Transverse colon (tissue), 4 donors: ENCODE measurements at regions not wholly inside any gene's neighbourhood (a gene's known extent, or its start where the extent isn't known, plus 50 kb on each side); places are given as distances from the start of the nearest gene placed in this dataset.

Source experiments
- EP300 ChIP-seq: sonication (generic); formaldehyde crosslinking; IDR thresholded peaks from one replicate; pipeline ENCODE4 v1.6.1; 2017; ENCODE audit warnings: antibody characterized with exemption, low read depth
- POLR2A ChIP-seq: fragments of 450-650 bp; IDR thresholded peaks from one replicate; pipeline ENCODE4 v1.6.1; 2016; ENCODE audit warnings: antibody characterized with exemption, mild to moderate bottlenecking, moderate library complexity
- POLR2AphosphoS5 ChIP-seq, 3 donors: sonication (generic); formaldehyde crosslinking; IDR thresholded peaks; one replicate each; pipeline ENCODE4 v1.6.1; 2016; ENCODE audit warnings: antibody characterized with exemption in 3 of 3
- TF ChIP-seq, protein P1 (sequence below), 5 experiments: fragments of 200-600 bp in 3 of 5; fragments of 450-650 bp in 2 of 5; sonication (generic) in 3 of 5; IDR thresholded peaks; 1 replicate in 2 of 5; 2 replicates in 3 of 5; pipeline ENCODE4 v1.5.1; 2016 to 2017; ENCODE audit warnings: antibody characterized with exemption in 5 of 5, inconsistent platforms in 3 of 5, mild to moderate bottlenecking in 2 of 5, moderate library complexity in 1 of 5

DNA sequence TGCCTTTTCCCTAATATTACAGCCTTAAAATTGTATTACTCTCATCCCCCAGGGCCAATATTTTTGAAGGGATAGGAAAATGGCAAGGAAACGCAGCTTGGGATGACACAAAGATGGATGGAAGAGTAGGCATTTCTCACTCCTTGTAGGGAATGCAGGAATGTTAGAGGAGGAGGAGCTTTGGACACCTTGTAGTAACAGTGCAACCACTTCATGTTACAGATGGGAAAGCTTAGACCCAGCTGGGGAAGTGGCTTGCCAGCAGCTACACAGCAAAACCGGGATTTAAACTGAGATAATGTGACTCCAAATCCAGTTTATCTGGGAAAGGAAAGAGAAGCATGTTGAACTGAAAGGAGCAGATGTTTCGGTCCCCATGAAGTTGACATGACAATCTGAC is 473.7 kb upstream of the DAB1 start:
- no peak for TF ChIP-seq POLR2AphosphoS5 (IDR thresholded peaks at IDR 0.05)
- TF ChIP-seq, protein P1, sequence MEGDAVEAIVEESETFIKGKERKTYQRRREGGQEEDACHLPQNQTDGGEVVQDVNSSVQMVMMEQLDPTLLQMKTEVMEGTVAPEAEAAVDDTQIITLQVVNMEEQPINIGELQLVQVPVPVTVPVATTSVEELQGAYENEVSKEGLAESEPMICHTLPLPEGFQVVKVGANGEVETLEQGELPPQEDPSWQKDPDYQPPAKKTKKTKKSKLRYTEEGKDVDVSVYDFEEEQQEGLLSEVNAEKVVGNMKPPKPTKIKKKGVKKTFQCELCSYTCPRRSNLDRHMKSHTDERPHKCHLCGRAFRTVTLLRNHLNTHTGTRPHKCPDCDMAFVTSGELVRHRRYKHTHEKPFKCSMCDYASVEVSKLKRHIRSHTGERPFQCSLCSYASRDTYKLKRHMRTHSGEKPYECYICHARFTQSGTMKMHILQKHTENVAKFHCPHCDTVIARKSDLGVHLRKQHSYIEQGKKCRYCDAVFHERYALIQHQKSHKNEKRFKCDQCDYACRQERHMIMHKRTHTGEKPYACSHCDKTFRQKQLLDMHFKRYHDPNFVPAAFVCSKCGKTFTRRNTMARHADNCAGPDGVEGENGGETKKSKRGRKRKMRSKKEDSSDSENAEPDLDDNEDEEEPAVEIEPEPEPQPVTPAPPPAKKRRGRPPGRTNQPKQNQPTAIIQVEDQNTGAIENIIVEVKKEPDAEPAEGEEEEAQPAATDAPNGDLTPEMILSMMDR (IDR thresholded peaks at IDR 0.05), result no peak
- TF ChIP-seq POLR2A, result no peak
- no peak for TF ChIP-seq EP300
